NB4 (cell line): ENCODE measurements at regions not wholly inside any gene's neighbourhood (a gene's known extent, or its start where the extent isn't known, plus 50 kb on each side); places are given as distances from the start of the nearest gene placed in this dataset.

Experiments used
- POLR2A ChIP-seq: IDR thresholded peaks from 2 replicates; pipeline ENCODE4 v1.6.1; 2011; ENCODE audit warnings: mild to moderate bottlenecking; ENCODE audit not compliant: insufficient read length; ENCODE audit errors: extremely low read depth
- TF ChIP-seq, protein P1 (sequence below): IDR thresholded peaks from one replicate; pipeline ENCODE4 v1.5.1; 2012; ENCODE audit warnings: low read depth, low read length

DNA sequence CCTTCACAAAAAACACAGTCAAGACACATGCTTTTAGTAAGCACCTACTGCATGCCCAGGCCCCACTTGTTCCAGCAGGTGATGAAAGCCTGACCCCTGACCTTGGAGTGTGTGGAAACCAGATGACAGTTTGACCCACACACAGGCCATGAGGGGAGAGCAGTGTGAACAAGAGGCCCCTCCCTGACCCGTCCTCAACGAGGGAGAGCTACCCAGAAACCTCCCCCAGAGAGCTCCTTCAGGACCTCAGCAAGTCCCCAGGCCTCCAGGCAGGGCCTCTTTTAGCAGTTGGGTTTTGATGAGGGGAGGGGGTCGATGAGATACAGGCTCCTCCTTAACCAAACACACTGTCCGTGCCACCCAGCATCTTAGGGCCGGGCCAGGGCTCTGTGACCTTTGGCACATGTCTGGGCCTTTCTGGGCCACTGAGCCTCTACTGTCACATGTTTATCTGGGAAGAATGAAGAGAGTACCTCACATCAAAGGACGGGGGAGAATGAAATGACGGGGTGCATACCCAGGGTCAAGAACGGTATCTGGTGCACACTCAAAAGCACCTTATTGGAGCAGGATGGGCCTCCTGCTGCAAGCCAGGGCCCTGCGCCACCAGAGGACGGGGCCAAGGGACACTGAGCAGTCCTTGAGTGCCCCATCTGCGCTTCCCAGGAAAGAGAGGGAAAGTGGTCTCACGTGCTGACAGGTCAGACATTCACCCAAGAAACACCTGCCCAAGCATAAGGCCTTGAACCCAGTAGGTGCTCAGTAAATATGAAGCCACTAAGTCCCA, 202.6 kb upstream of the ZMIZ1 start:
- TF ChIP-seq, protein P1, sequence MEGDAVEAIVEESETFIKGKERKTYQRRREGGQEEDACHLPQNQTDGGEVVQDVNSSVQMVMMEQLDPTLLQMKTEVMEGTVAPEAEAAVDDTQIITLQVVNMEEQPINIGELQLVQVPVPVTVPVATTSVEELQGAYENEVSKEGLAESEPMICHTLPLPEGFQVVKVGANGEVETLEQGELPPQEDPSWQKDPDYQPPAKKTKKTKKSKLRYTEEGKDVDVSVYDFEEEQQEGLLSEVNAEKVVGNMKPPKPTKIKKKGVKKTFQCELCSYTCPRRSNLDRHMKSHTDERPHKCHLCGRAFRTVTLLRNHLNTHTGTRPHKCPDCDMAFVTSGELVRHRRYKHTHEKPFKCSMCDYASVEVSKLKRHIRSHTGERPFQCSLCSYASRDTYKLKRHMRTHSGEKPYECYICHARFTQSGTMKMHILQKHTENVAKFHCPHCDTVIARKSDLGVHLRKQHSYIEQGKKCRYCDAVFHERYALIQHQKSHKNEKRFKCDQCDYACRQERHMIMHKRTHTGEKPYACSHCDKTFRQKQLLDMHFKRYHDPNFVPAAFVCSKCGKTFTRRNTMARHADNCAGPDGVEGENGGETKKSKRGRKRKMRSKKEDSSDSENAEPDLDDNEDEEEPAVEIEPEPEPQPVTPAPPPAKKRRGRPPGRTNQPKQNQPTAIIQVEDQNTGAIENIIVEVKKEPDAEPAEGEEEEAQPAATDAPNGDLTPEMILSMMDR: no peak
- TF ChIP-seq POLR2A: no peak
